Kidney (tissue), 13 donors: ENCODE measurements at regions not wholly inside any gene's neighbourhood (a gene's known extent, or its start where the extent isn't known, plus 50 kb on each side); places are given as distances from the start of the nearest gene placed in this dataset.

Experiments
- DNase-seq, 5 donors: peaks; one replicate each; pipeline ENCODE4 v3.0.0-alpha.2; 2013 to 2020
- FAIRE-seq: peaks from 2 replicates; lab custom pipeline; 2012; peaks lifted over from hg19 to GRCh38; lab: Jason Lieb, UNC
- H3K27ac ChIP-seq, 2 donors: one replicate each; pipeline ENCODE4 v1.7.0; 2013; ENCODE audit warnings: low read depth in 2 of 2, low read length in 2 of 2, inconsistent platforms in 1 of 2
- H3K27me3 ChIP-seq: one replicate; pipeline ENCODE4 v1.7.1; 2013; ENCODE audit warnings: low read length, inconsistent platforms; ENCODE audit not compliant: control insufficient read depth, insufficient read depth
- H3K36me3 ChIP-seq, 3 donors: one replicate each; pipeline versions ENCODE4 v1.7.0 to v1.7.1; 2013; ENCODE audit warnings: low read length in 3 of 3, control low read depth in 1 of 3, inconsistent platforms in 1 of 3; ENCODE audit not compliant: insufficient read depth in 3 of 3, control insufficient read depth in 2 of 3
- H3K4me1 ChIP-seq, 3 donors: one replicate each; pipeline versions ENCODE4 v1.7.0 to v1.7.1; 2013; ENCODE audit warnings: low read length in 3 of 3, inconsistent platforms in 1 of 3, low read depth in 1 of 3; ENCODE audit not compliant: control insufficient read depth in 2 of 3, insufficient read depth in 2 of 3
- H3K4me3 ChIP-seq, 3 donors: one replicate each; pipeline versions ENCODE4 v1.7.0 to v1.8.1; 2013; ENCODE audit warnings: low read length in 3 of 3, control low read depth in 1 of 3, inconsistent platforms in 1 of 3
- H3K9ac ChIP-seq, 3 donors: one replicate each; pipeline versions ENCODE4 v1.7.0 to v1.7.1; 2013; ENCODE audit warnings: low read length in 3 of 3, control low read depth in 1 of 3, inconsistent platforms in 1 of 3
- H3K9me3 ChIP-seq, 3 donors: one replicate each; pipeline versions ENCODE4 v1.7.0 to v1.7.1; 2013; ENCODE audit warnings: low read length in 3 of 3, control low read depth in 1 of 3, inconsistent platforms in 1 of 3; ENCODE audit not compliant: control insufficient read depth in 2 of 3, insufficient read depth in 1 of 3
- intact Hi-C: fragments of 100-400 bp; cut with DNase I; formaldehyde crosslinking; loops from one replicate; pipeline ENCODE4 v1.11.1; 2022
- TF ChIP-seq, protein P1 (sequence below): IDR thresholded peaks from 3 replicates; pipeline ENCODE4 v1.5.1; 2012; ENCODE audit warnings: mild to moderate bottlenecking, moderate library complexity, borderline replicate concordance; ENCODE audit not compliant: insufficient read depth; ENCODE audit errors: extremely low read depth
- donor health status: control.
- donor health status: control.
- donor health status: control.
- donor health status: control.
- donor health status: control.
- donor health status: DM: yes; HTN: yes; CAD: no.
- donor health status: Normal renal cell carcinoma (clear cell type).

DNA sequence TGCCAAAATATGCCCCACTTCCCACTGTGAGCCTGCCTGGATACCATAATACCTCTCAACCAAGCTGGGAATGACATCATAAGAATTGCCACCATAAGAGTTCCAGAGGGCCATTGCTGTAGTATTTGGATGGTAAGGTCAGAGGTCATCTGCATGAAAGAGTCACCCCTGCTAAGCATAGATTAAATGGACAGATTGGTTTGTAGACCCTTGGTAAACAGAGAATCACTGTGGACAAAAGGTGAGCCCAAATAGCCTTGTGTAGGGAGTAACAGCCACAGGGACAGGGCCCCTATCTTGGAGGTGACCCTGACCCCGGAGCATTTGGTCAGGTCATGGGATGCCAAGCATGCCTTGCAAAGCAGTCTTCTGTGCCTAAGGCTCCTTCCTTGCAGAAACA is 129.7 kb downstream of the GPAM start:
- no peak overlapping the region for H3K9ac ChIP-seq
- H3K9me3 ChIP-seq: no peaks in the 10 kb centered on the region
- no peak overlapping the region for H3K4me3 ChIP-seq
- DNase-seq (no peak), FAIRE-seq (no peak)
- H3K27me3 ChIP-seq: no peaks in the 10 kb centered on the region
- H3K36me3 ChIP-seq: no peaks in the 10 kb centered on the region
- H3K4me1 ChIP-seq: no peaks in the 10 kb centered on the region
- no peak overlapping the region for H3K27ac ChIP-seq
- intact Hi-C loops: no loop called here
- TF ChIP-seq, protein P1, sequence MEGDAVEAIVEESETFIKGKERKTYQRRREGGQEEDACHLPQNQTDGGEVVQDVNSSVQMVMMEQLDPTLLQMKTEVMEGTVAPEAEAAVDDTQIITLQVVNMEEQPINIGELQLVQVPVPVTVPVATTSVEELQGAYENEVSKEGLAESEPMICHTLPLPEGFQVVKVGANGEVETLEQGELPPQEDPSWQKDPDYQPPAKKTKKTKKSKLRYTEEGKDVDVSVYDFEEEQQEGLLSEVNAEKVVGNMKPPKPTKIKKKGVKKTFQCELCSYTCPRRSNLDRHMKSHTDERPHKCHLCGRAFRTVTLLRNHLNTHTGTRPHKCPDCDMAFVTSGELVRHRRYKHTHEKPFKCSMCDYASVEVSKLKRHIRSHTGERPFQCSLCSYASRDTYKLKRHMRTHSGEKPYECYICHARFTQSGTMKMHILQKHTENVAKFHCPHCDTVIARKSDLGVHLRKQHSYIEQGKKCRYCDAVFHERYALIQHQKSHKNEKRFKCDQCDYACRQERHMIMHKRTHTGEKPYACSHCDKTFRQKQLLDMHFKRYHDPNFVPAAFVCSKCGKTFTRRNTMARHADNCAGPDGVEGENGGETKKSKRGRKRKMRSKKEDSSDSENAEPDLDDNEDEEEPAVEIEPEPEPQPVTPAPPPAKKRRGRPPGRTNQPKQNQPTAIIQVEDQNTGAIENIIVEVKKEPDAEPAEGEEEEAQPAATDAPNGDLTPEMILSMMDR: no peak

DNA sequence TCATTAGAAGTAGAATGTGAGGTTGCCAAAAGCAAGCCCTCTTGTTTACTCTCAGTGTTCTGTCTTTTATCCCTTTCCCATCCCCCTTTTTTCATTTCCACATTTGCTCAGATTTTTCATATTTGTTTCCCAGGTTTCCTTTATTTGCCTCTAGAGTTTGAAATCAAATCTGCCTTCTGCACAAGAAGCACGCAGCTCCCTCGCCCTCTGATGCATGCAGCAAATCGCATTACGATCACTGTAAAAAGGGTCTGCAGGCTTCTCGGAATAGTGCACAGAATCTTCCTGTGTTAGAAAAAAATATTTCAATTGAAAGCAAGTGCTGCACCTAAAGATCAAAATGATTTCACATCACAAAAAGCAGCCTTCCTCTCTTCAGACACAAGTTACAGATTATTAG is 129.0 kb downstream of the GPAM start:
- no peak overlapping the region for H3K4me3 ChIP-seq
- H3K27ac ChIP-seq: no peak overlapping the region
- H3K9ac ChIP-seq: no peak overlapping the region
- H3K36me3 ChIP-seq: no peaks in the 10 kb centered on the region
- intact Hi-C loops: no loop called here
- FAIRE-seq (no peak), DNase-seq (no peak)
- H3K4me1 ChIP-seq: no peaks in the 10 kb centered on the region
- TF ChIP-seq, protein P1: no peak
- H3K9me3 ChIP-seq: no peaks in the 10 kb centered on the region
- H3K27me3 ChIP-seq: no peaks in the 10 kb centered on the region

DNA sequence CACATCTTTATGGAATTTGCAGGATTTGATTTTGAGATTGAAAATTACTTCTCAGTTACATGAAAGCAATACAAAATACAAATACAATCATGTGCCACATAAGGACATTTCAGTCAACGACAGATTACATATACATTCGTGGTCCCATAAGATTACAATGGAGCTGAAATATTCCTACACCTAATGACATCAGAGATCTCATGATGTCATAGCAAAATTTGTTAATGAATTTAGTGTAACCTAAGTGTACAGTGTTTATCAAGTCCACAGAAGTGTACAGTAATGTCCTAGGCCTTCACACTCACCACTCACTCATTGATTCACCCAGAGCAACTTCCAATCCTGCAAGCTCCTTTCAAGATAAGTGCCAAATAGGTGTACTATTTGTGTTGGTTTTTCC is 126.5 kb downstream of the GPAM start:
- no peaks in the 10 kb centered on the region for H3K36me3 ChIP-seq
- DNase-seq: no peak
- TF ChIP-seq, protein P1: no peak
- FAIRE-seq: no peak
- no peak overlapping the region for H3K4me3 ChIP-seq
- no peaks in the 10 kb centered on the region for H3K27me3 ChIP-seq
- intact Hi-C loops: no loop called here
- no peak overlapping the region for H3K9ac ChIP-seq
- H3K4me1 ChIP-seq: no peaks in the 10 kb centered on the region
- H3K9me3 ChIP-seq: no peaks in the 10 kb centered on the region
- H3K27ac ChIP-seq: no peak overlapping the region

DNA sequence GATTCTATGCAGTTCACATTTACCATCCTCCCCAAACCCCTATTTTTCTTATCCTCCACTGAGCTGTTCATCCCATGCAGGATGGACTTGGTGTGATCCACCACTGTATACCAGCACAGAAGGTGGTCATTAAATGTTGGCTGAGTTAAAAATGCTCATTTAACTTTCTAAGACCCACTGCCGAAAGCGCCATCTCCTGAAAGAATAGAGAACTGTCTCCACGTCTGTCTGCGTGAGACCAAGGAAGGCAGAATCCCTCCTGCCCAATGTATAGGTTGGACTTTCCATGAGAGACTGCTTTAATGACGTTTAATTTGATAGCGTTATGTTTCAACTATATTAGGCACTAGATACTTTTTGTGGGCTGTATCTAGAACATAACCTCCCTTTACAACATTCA is 124.3 kb downstream of the GPAM start:
- H3K36me3 ChIP-seq: no peaks in the 10 kb centered on the region
- H3K9ac ChIP-seq: no peak overlapping the region
- no peaks in the 10 kb centered on the region for H3K9me3 ChIP-seq
- H3K4me1 ChIP-seq: no peaks in the 10 kb centered on the region
- no peak overlapping the region for H3K27ac ChIP-seq
- FAIRE-seq (no peak), DNase-seq (no peak)
- TF ChIP-seq, protein P1: no peak
- intact Hi-C loops: no loop called here
- no peak overlapping the region for H3K4me3 ChIP-seq
- H3K27me3 ChIP-seq: no peaks in the 10 kb centered on the region
